Gastroesophageal sphincter (tissue), 4 donors: ENCODE measurements at regions not wholly inside any gene's neighbourhood (a gene's known extent, or its start where the extent isn't known, plus 50 kb on each side); places are given as distances from the start of the nearest gene placed in this dataset.
A peak's percentile ranks its signal among the peaks of the same experiment; 100 is the strongest.

ENCODE experiments used
- ATAC-seq: fragments of 150-250 bp; one replicate; pipeline ENCODE4 v1.9.1; 2016; ENCODE audit warnings: mild to moderate bottlenecking, moderate library complexity
- H3K27ac ChIP-seq, 4 donors: fragments of 200-600 bp; sonication (generic) in 3 of 4; 1 replicate in 3 of 4; 2 replicates in 1 of 4; pipeline ENCODE4 v1.5.1; 2016 to 2019
- H3K27me3 ChIP-seq: fragments of 200-600 bp; sonication (generic); one replicate; pipeline ENCODE4 v1.5.1; 2019
- H3K36me3 ChIP-seq, 2 donors: fragments of 200-600 bp; sonication (generic); one replicate each; pipeline ENCODE4 v1.5.1; 2019; ENCODE audit warnings: control low read depth in 1 of 2
- H3K4me1 ChIP-seq, 3 donors: fragments of 200-600 bp; sonication (generic); 1 replicate in 2 of 3; 2 replicates in 1 of 3; pipeline ENCODE4 v1.5.1; 2016 to 2019; ENCODE audit warnings: control low read depth in 2 of 3
- H3K4me3 ChIP-seq, 2 donors: fragments of 200-600 bp; sonication (generic); one replicate each; pipeline ENCODE4 v1.5.1; 2019; ENCODE audit warnings: mild to moderate bottlenecking in 1 of 2, moderate library complexity in 1 of 2
- H3K9me3 ChIP-seq, 3 donors: fragments of 200-600 bp; sonication (generic); one replicate each; pipeline ENCODE4 v1.5.1; 2017 to 2019; ENCODE audit warnings: control low read depth in 2 of 3
- EP300 ChIP-seq: sonication (generic); formaldehyde crosslinking; IDR thresholded peaks from one replicate; pipeline ENCODE4 v1.6.1; 2017; ENCODE audit warnings: antibody characterized with exemption, mild to moderate bottlenecking
- POLR2A ChIP-seq, 2 donors: fragments of 450-650 bp; IDR thresholded peaks; one replicate each; pipeline ENCODE4 v1.6.1; 2017; ENCODE audit warnings: antibody characterized with exemption in 2 of 2, mild to moderate bottlenecking in 2 of 2, moderate library complexity in 1 of 2
- POLR2AphosphoS5 ChIP-seq: sonication (generic); formaldehyde crosslinking; IDR thresholded peaks from one replicate; pipeline ENCODE4 v1.6.1; 2017; ENCODE audit warnings: antibody characterized with exemption
- WGBS, 2 donors: methylation state at CpG; one replicate each; pipeline ENCODE4 v1.1.5; 2018; ENCODE audit warnings: low coverage in 1 of 2; 5-methylcytosine and 5-hydroxymethylcytosine counted together
- TF ChIP-seq, protein P1 (sequence below), 4 experiments: fragments of 200-600 bp in 2 of 4; fragments of 450-650 bp in 2 of 4; sonication (generic) in 1 of 4; IDR thresholded peaks; one replicate each; pipeline ENCODE4 v1.5.1; 2017 to 2019; ENCODE audit warnings: antibody characterized with exemption in 4 of 4, mild to moderate bottlenecking in 2 of 4, moderate library complexity in 2 of 4

DNA sequence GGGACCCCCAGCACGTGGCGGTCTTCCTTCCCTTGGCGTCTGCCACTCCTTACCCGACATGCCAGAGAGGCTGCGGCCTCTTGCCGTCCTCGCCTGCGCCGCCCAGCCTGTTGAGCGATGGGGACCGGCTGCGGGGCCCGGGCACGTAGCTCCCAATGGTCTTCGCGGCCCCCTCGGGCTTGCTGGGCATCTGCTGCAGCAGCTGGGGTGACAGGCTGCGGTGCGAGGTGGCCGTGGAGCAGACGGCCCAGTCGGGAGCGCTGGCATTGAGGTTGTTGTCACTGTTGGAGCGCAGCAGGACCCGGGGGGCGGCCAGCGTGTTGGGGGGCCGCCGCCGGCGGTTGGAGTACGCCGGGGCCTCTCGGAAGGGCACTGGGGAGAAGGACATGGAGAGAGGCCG, 422.0 kb downstream of the CTTN start:
- 95% methylated on average over 20 of the region's 35 CpGs; no CpG with 5 or more reads in 1 of the 2 donors for WGBS, 2 donors
- Histone ChIP-seq H3K4me1 (peaks cover 0 to 10% (median 0%) of the 10 kb centered on the region in 3 donors), H3K36me3 (no peaks in the 10 kb centered on the region), H3K4me3 (no peak overlapping the region), H3K27ac (no peak overlapping the region), H3K27me3 (peaks cover 6% of the 10 kb centered on the region), H3K9me3 (no peaks in the 10 kb centered on the region)
- TF ChIP-seq EP300, result no peak
- ATAC-seq, result no peak

DNA sequence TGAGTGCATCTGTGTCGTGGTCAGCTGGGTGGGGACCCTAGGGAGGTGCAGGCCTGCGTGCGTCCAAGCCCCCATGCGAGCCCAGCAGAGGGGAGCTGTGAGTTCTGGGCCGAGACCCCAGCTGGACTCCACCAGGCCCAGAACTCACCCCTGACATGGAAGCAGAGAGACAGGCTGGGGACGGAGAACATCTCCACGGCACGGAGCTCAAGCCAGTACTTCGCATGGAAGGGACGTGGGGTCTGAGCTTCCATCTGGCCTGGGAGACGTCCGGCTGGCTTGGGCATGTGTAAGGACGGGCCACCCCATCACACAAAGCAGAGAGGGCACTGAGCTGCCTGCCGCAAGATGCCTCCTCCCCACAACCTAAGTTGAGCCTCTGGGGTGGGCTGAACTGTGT, 422.4 kb downstream of the CTTN start:
- peaks cover 6% of the 10 kb centered on the region for H3K27me3 ChIP-seq
- ATAC-seq, result no peak
- no peaks in the 10 kb centered on the region for H3K36me3 ChIP-seq
- 83 to 100% methylated on average over 1 of the region's 14 CpGs for WGBS, 2 donors
- no peak overlapping the region for H3K27ac ChIP-seq
- no peak overlapping the region for H3K4me3 ChIP-seq
- no peak for TF ChIP-seq EP300
- no peak for TF ChIP-seq POLR2AphosphoS5
- TF ChIP-seq, protein P1, sequence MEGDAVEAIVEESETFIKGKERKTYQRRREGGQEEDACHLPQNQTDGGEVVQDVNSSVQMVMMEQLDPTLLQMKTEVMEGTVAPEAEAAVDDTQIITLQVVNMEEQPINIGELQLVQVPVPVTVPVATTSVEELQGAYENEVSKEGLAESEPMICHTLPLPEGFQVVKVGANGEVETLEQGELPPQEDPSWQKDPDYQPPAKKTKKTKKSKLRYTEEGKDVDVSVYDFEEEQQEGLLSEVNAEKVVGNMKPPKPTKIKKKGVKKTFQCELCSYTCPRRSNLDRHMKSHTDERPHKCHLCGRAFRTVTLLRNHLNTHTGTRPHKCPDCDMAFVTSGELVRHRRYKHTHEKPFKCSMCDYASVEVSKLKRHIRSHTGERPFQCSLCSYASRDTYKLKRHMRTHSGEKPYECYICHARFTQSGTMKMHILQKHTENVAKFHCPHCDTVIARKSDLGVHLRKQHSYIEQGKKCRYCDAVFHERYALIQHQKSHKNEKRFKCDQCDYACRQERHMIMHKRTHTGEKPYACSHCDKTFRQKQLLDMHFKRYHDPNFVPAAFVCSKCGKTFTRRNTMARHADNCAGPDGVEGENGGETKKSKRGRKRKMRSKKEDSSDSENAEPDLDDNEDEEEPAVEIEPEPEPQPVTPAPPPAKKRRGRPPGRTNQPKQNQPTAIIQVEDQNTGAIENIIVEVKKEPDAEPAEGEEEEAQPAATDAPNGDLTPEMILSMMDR (IDR thresholded peaks at IDR 0.05), result no peak
- TF ChIP-seq POLR2A (IDR thresholded peaks at IDR 0.05), result no peak
- H3K4me1 ChIP-seq, result peaks cover 0 to 14% (median 0%) of the 10 kb centered on the region in 3 donors
- no peaks in the 10 kb centered on the region for H3K9me3 ChIP-seq

DNA sequence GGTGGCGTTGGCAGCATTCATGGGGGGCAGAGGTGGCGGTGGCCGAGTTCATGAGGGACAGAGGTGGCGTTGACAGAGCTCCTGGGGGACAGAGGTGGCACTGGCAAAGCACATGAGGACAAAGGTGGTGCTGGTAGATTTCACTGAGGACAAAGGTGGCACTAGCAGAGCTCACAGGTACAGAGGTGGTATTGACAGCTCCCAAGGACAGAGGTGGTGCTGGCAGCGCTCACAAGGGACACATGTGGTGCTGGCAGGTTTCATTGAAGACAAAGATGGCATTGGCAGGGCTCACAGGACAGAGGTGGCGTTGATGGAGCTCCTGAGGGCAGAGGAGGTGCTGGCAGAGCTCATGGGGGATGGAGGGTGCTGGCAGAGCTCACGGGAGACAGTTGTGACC, 425.4 kb downstream of the CTTN start:
- Histone ChIP-seq H3K9me3 (no peaks in the 10 kb centered on the region), H3K27me3 (peaks cover 6% of the 10 kb centered on the region), H3K4me1 (peaks cover 0 to 37% (median 0%) of the 10 kb centered on the region in 3 donors), H3K36me3 (no peaks in the 10 kb centered on the region), H3K4me3 (no peak overlapping the region), H3K27ac (peak overlapping the region in 1 of 4 donors; percentile 79)
- 90 to 98% methylated on average over 4 to 6 of the region's 7 CpGs for WGBS, 2 donors
- ATAC-seq, result no peak
- no peak for TF ChIP-seq POLR2A (IDR thresholded peaks at IDR 0.05)
- TF ChIP-seq EP300, result no peak
- TF ChIP-seq POLR2AphosphoS5, result no peak
- TF ChIP-seq, protein P1 (IDR thresholded peaks at IDR 0.05), result no peak

DNA sequence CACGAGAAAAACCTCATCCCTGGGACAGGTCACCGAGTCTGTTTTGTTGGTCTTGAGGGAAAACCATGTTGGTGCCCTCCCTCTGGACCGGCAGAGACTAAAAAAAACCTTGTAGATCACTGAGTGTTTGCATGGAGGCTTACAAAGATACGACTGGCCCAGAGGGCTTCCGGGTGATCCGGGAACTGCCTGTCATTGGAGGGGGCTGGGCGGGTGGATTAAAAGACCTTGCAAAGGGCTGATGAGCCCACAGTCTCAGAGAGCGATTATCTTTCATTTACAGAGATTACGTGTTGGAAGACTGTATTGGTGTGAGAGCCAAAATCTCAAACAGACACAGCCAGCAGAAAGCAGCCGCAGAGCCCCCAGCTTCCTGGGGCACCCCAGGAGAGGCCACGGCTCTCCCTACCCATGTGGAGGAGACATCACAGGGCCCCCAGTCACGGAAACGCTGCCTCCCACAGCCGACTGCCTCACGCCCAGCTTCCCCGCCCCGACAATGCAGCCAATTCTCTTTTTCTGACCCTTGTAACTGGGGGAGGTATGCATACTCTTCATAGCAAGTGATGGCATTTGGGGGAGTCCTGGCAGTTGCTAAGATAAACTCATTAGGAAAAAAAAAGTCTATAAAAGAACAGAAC, 426.4 kb downstream of the CTTN start:
- Histone ChIP-seq H3K4me3 (peak overlapping the region in 1 of 2 donors; percentile 21), H3K27me3 (peaks cover 6% of the 10 kb centered on the region), H3K36me3 (no peaks in the 10 kb centered on the region), H3K9me3 (no peaks in the 10 kb centered on the region), H3K27ac (peak overlapping the region in 3 of 4 donors; percentile 40 to 82 (median 79)), H3K4me1 (peaks cover 0 to 37% (median 0%) of the 10 kb centered on the region in 3 donors)
- TF ChIP-seq EP300 (no peak), POLR2AphosphoS5 (no peak), POLR2A (IDR thresholded peaks at IDR 0.05) (no peak)
- TF ChIP-seq, protein P1 (IDR thresholded peaks at IDR 0.05), result no peak
- 15 to 30% methylated on average over 2 to 11 of the region's 17 CpGs for WGBS, 2 donors
- no peak for ATAC-seq

DNA sequence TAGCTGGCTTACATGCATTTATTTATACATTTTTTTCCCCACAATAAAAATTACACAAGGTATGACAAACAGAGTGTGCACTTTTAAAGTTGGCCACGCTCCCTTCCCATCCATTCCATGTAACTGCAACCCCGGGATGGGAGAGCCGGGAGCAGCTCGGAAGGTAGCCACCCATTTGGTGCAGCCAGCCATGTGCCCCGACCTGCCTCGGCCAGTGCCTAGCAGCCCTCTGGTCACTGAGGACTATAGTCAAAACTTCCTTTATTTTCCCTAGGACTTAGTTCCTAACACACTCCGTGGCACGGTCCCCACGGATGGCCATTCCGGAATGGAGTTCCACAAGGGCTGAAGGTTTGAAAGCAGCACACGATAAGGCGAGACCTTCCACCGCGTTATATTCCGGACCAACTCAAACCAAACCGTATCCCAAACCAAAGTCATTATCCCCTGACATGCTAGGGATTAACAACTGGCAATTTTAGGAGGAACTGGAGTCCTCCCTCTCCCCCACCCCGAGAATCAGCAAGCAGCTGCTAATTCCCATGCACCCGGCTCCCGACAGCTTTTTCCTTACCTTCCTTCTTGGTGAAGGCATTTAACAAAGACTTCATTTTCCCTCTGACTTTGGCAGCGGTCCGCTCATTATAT, 426.4 kb downstream of the SHANK2 start:
- Histone ChIP-seq H3K9me3 (no peaks in the 10 kb centered on the region), H3K4me3 (peak overlapping the region; percentile 31 to 53), H3K4me1 (peaks cover 0 to 37% (median 0%) of the 10 kb centered on the region in 3 donors), H3K27ac (peak overlapping the region; percentile 16 to 82 (median 80)), H3K36me3 (no peaks in the 10 kb centered on the region), H3K27me3 (peaks cover 6% of the 10 kb centered on the region)
- peak; percentile 10 for ATAC-seq
- WGBS, 2 donors, result 34 to 42% methylated on average over 5 to 6 of the region's 21 CpGs
- TF ChIP-seq, protein P1 (IDR thresholded peaks at IDR 0.05), result no peak
- TF ChIP-seq EP300 (no peak), POLR2AphosphoS5 (no peak), POLR2A (IDR thresholded peaks at IDR 0.05) (no peak)
